ENCODE measurements at regions not wholly inside any gene's neighbourhood (a gene's known extent, or its start where the extent isn't known, plus 50 kb on each side); places are given as distances from the start of the nearest gene placed in this dataset.

GRCh38 chr2:220935789-220936321, 636.2 kb downstream of the EPHA4 start:
- no peaks in the 10 kb centered on the region for H3K27me3 ChIP-seq (ENCODE audit: control insufficient read depth in 2 of 2, insufficient read depth in 2 of 2, low read length in 2 of 2)
- no peaks in the 10 kb centered on the region for H3K9me3 ChIP-seq (ENCODE audit: control insufficient read depth in 2 of 2, low read length in 2 of 2)
- no peak overlapping the region for H3K4me3 ChIP-seq (ENCODE audit: low read length in 2 of 2)
- H3K27ac ChIP-seq (ENCODE audit: low read depth in 2 of 2, low read length in 2 of 2), result no peak overlapping the region
- H3K9ac ChIP-seq (ENCODE audit: low read depth in 1 of 2, low read length in 2 of 2), result no peak overlapping the region
- H3K36me3 ChIP-seq (ENCODE audit: control insufficient read depth in 2 of 2, insufficient read depth in 2 of 2, low read length in 2 of 2), result no peaks in the 10 kb centered on the region
- H3K4me1 ChIP-seq (ENCODE audit: control insufficient read depth in 2 of 2, insufficient read depth in 2 of 2, low read length in 2 of 2), result no peaks in the 10 kb centered on the region

DNA sequence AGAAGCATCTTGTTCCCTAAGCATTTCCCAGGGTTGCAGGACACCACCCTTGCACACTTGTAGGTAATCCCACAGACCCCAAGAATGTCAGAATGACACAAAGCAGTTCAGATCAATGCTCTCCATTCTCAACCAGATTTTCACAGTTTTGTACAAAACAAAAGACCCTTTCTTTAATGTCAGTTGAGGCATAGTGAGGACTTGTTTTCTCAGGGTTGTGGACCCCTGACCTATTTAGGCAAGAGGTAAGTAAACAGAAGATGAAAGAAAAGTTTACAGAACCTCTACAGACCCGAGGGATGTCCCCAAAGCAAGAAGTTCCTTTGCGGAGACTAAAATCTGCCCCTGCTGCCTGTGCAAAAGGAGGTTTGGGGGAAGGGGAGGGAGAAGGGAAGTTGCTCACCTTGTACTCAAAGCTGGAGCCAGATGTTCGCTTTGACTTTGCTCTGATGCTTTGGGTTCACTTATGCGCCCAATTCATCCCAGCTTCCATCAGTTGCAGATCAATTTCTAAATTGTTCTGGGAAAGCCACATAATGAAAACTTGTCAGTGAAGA, 635.4 kb downstream of the EPHA4 start:
- no peaks in the 10 kb centered on the region for H3K9me3 ChIP-seq (ENCODE audit: control insufficient read depth in 2 of 2, low read length in 2 of 2)
- H3K36me3 ChIP-seq (ENCODE audit: control insufficient read depth in 2 of 2, insufficient read depth in 2 of 2, low read length in 2 of 2), result no peaks in the 10 kb centered on the region
- no peak overlapping the region for H3K9ac ChIP-seq (ENCODE audit: low read depth in 1 of 2, low read length in 2 of 2)
- no peaks in the 10 kb centered on the region for H3K27me3 ChIP-seq (ENCODE audit: control insufficient read depth in 2 of 2, insufficient read depth in 2 of 2, low read length in 2 of 2)
- H3K4me1 ChIP-seq (ENCODE audit: control insufficient read depth in 2 of 2, insufficient read depth in 2 of 2, low read length in 2 of 2), result no peaks in the 10 kb centered on the region
- no peak overlapping the region for H3K27ac ChIP-seq (ENCODE audit: low read depth in 2 of 2, low read length in 2 of 2)
- H3K4me3 ChIP-seq (ENCODE audit: low read length in 2 of 2), result no peak overlapping the region

- Histone ChIP-seq H3K36me3 (ENCODE audit: control insufficient read depth in 2 of 2, insufficient read depth in 2 of 2, low read length in 2 of 2) (no peaks in the 10 kb centered on the region), H3K27me3 (ENCODE audit: control insufficient read depth in 2 of 2, insufficient read depth in 2 of 2, low read length in 2 of 2) (no peaks in the 10 kb centered on the region), H3K27ac (ENCODE audit: low read depth in 2 of 2, low read length in 2 of 2) (no peak overlapping the region), H3K4me3 (ENCODE audit: low read length in 2 of 2) (no peak overlapping the region), H3K9me3 (ENCODE audit: control insufficient read depth in 2 of 2, low read length in 2 of 2) (no peaks in the 10 kb centered on the region), H3K4me1 (ENCODE audit: control insufficient read depth in 2 of 2, insufficient read depth in 2 of 2, low read length in 2 of 2) (no peaks in the 10 kb centered on the region), H3K9ac (ENCODE audit: low read depth in 1 of 2, low read length in 2 of 2) (no peak overlapping the region)
These were observed 634.9 kb downstream of the EPHA4 start for GRCh38 chr2:220937245-220937644.

DNA sequence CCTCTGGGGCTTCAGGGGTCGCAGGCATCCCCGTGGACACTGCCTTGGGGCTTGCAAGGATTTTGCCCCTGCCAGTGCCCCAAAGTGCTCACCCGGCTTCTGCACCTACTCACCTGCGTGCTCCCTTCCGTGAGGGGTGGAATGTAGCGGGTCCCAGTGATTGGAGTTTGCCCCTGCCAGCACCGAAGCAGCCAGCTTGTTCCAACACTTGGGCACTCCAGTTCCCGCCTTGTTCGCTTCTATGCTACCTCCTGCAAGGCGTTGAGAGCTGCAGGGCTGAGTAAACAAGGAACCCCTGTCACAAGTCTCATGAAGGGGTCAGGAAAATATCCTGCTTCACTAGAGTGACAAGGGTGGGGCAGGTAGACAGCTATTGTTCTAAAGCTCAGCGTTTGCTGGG, 631.5 kb downstream of the EPHA4 start:
- no peaks in the 10 kb centered on the region for H3K4me1 ChIP-seq (ENCODE audit: control insufficient read depth in 2 of 2, insufficient read depth in 2 of 2, low read length in 2 of 2)
- H3K4me3 ChIP-seq (ENCODE audit: low read length in 2 of 2), result no peak overlapping the region
- no peaks in the 10 kb centered on the region for H3K9me3 ChIP-seq (ENCODE audit: control insufficient read depth in 2 of 2, low read length in 2 of 2)
- H3K27me3 ChIP-seq (ENCODE audit: control insufficient read depth in 2 of 2, insufficient read depth in 2 of 2, low read length in 2 of 2), result no peaks in the 10 kb centered on the region
- H3K9ac ChIP-seq (ENCODE audit: low read depth in 1 of 2, low read length in 2 of 2), result no peak overlapping the region
- no peak overlapping the region for H3K27ac ChIP-seq (ENCODE audit: low read depth in 2 of 2, low read length in 2 of 2)
- H3K36me3 ChIP-seq (ENCODE audit: control insufficient read depth in 2 of 2, insufficient read depth in 2 of 2, low read length in 2 of 2), result no peaks in the 10 kb centered on the region

DNA sequence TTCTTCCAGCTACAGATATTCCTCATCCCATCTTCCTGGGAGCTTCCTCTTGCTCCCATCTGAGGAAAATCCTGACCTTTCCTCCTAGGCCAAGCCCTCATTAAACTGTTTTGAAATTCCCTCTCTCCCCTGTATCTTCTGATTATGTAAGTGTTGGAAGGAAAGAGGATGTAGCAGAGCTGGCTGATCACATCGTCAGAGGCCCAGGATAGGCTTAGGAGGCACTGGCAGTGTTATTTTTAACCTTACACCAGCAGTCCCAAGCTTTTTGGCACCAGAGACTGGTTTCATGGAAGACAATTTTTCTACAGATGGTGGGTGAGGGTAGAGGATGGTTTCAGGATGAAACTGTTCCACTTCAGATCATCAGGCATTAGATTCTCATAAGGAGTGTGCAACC, 630.4 kb downstream of the EPHA4 start:
- Histone ChIP-seq H3K4me1 (ENCODE audit: control insufficient read depth in 2 of 2, insufficient read depth in 2 of 2, low read length in 2 of 2) (no peaks in the 10 kb centered on the region), H3K27ac (ENCODE audit: low read depth in 2 of 2, low read length in 2 of 2) (no peak overlapping the region), H3K36me3 (ENCODE audit: control insufficient read depth in 2 of 2, insufficient read depth in 2 of 2, low read length in 2 of 2) (no peaks in the 10 kb centered on the region), H3K9me3 (ENCODE audit: control insufficient read depth in 2 of 2, low read length in 2 of 2) (no peaks in the 10 kb centered on the region), H3K9ac (ENCODE audit: low read depth in 1 of 2, low read length in 2 of 2) (no peak overlapping the region), H3K27me3 (ENCODE audit: control insufficient read depth in 2 of 2, insufficient read depth in 2 of 2, low read length in 2 of 2) (no peaks in the 10 kb centered on the region), H3K4me3 (ENCODE audit: low read length in 2 of 2) (no peak overlapping the region)

DNA sequence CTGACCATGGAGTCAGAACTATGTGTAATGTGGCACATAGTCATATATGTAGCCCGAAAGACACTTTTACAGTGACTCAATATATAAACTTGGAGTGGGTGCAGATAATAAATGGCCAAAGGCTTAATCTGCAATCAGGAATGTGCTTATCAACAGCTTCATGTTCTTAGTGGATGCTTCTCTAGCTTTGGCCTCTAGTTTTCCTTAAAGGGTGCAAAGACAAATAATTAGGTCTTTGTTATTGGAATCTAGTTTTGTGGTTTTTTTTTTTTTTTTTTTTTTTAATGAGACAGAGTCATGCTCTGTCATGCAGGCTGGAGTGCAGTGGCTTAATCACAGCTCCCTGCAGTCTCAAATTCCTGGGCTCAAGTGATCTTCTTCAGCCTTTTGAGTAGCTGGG, 625.6 kb downstream of the EPHA4 start:
- H3K36me3 ChIP-seq (ENCODE audit: control insufficient read depth in 2 of 2, insufficient read depth in 2 of 2, low read length in 2 of 2), result no peaks in the 10 kb centered on the region
- no peaks in the 10 kb centered on the region for H3K4me1 ChIP-seq (ENCODE audit: control insufficient read depth in 2 of 2, insufficient read depth in 2 of 2, low read length in 2 of 2)
- no peak overlapping the region for H3K27ac ChIP-seq (ENCODE audit: low read depth in 2 of 2, low read length in 2 of 2)
- H3K9me3 ChIP-seq (ENCODE audit: control insufficient read depth in 2 of 2, low read length in 2 of 2), result no peaks in the 10 kb centered on the region
- H3K9ac ChIP-seq (ENCODE audit: low read depth in 1 of 2, low read length in 2 of 2), result no peak overlapping the region
- no peak overlapping the region for H3K4me3 ChIP-seq (ENCODE audit: low read length in 2 of 2)
- H3K27me3 ChIP-seq (ENCODE audit: control insufficient read depth in 2 of 2, insufficient read depth in 2 of 2, low read length in 2 of 2), result no peaks in the 10 kb centered on the region

- H3K36me3 ChIP-seq (ENCODE audit: control insufficient read depth in 2 of 2, insufficient read depth in 2 of 2, low read length in 2 of 2), result no peaks in the 10 kb centered on the region
- no peak overlapping the region for H3K9ac ChIP-seq (ENCODE audit: low read depth in 1 of 2, low read length in 2 of 2)
- H3K9me3 ChIP-seq (ENCODE audit: control insufficient read depth in 2 of 2, low read length in 2 of 2), result no peaks in the 10 kb centered on the region
- no peak overlapping the region for H3K27ac ChIP-seq (ENCODE audit: low read depth in 2 of 2, low read length in 2 of 2)
- H3K4me1 ChIP-seq (ENCODE audit: control insufficient read depth in 2 of 2, insufficient read depth in 2 of 2, low read length in 2 of 2), result no peaks in the 10 kb centered on the region
- H3K4me3 ChIP-seq (ENCODE audit: low read length in 2 of 2), result no peak overlapping the region
- no peaks in the 10 kb centered on the region for H3K27me3 ChIP-seq (ENCODE audit: control insufficient read depth in 2 of 2, insufficient read depth in 2 of 2, low read length in 2 of 2)
These were observed 623.5 kb downstream of the EPHA4 start for GRCh38 chr2:220948579-220948978.

DNA sequence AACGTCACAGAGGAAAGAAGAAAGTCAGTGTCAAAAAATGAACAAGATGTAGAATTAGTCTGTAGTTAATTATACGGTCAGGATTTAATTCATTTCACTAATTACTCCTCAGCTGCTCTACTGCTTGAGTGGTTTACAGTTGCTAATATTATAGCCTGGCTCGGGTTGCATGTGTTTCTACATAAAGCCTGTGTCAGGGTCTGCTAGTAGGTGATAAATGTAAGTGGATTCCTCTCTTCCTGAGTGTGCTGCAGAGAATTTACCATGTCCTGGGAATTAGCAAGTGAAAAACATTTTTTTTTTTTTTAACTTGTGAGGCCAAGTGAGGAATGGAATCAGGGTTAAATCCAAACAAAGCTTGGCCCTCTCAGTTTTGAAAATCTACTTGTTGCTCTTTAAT, 622.6 kb downstream of the EPHA4 start:
- no peak overlapping the region for H3K9ac ChIP-seq (ENCODE audit: low read depth in 1 of 2, low read length in 2 of 2)

DNA sequence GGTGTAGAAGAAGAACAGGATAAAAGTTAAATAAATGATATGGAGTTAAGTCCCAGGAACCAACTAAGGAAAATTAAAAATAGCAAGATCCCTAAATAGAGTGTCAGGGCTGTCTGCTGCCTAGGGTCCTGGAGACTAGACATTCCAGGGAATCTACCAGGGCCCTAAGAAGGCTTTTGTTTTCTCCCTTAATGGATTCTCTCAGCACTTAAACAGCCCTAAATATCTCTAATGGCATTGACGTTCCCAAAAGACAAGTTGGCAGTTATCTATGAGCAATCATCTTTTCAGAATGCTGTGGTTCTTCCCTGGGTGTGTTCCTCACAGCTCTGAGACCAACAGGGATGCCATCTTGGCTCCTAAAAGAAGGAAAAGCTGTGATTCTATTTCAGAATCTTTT, 616.3 kb downstream of the EPHA4 start:
- H3K4me3 ChIP-seq (ENCODE audit: low read length in 2 of 2), result no peak overlapping the region
- no peaks in the 10 kb centered on the region for H3K36me3 ChIP-seq (ENCODE audit: control insufficient read depth in 2 of 2, insufficient read depth in 2 of 2, low read length in 2 of 2)
- no peaks in the 10 kb centered on the region for H3K27me3 ChIP-seq (ENCODE audit: control insufficient read depth in 2 of 2, insufficient read depth in 2 of 2, low read length in 2 of 2)
- H3K27ac ChIP-seq (ENCODE audit: low read depth in 2 of 2, low read length in 2 of 2), result no peak overlapping the region
- H3K9ac ChIP-seq (ENCODE audit: low read depth in 1 of 2, low read length in 2 of 2), result no peak overlapping the region
- no peaks in the 10 kb centered on the region for H3K4me1 ChIP-seq (ENCODE audit: control insufficient read depth in 2 of 2, insufficient read depth in 2 of 2, low read length in 2 of 2)
- no peaks in the 10 kb centered on the region for H3K9me3 ChIP-seq (ENCODE audit: control insufficient read depth in 2 of 2, low read length in 2 of 2)

More for the DNA sequence above, 622.6 kb downstream of the EPHA4 start:
- H3K4me3 ChIP-seq (ENCODE audit: low read length in 2 of 2), result no peak overlapping the region
- H3K27me3 ChIP-seq (ENCODE audit: control insufficient read depth in 2 of 2, insufficient read depth in 2 of 2, low read length in 2 of 2), result no peaks in the 10 kb centered on the region
- H3K4me1 ChIP-seq (ENCODE audit: control insufficient read depth in 2 of 2, insufficient read depth in 2 of 2, low read length in 2 of 2), result no peaks in the 10 kb centered on the region
- H3K9me3 ChIP-seq (ENCODE audit: control insufficient read depth in 2 of 2, low read length in 2 of 2), result no peaks in the 10 kb centered on the region
- no peak overlapping the region for H3K27ac ChIP-seq (ENCODE audit: low read depth in 2 of 2, low read length in 2 of 2)
- no peaks in the 10 kb centered on the region for H3K36me3 ChIP-seq (ENCODE audit: control insufficient read depth in 2 of 2, insufficient read depth in 2 of 2, low read length in 2 of 2)

DNA sequence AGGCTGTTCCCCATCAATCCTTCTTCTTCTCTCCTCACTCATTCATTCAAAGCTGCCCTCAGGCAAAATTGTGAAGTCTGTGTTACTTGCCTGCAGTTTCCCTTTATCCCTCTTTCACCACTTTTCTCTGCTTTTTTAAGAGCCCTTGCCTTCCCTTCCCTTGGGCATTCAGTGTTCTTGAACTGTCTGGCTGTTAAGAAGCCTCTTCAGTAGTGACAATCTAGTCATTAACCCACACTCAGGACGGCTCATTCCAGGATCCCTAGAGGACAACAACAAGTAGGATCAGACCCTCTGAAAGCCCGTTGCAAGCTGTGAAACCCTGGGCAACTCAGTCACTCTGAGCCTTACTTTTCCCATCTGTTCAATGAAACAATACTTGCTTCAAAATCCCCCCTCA, 615.7 kb downstream of the EPHA4 start:
- Histone ChIP-seq H3K4me1 (ENCODE audit: control insufficient read depth in 2 of 2, insufficient read depth in 2 of 2, low read length in 2 of 2) (no peaks in the 10 kb centered on the region), H3K4me3 (ENCODE audit: low read length in 2 of 2) (no peak overlapping the region), H3K9ac (ENCODE audit: low read depth in 1 of 2, low read length in 2 of 2) (no peak overlapping the region), H3K9me3 (ENCODE audit: control insufficient read depth in 2 of 2, low read length in 2 of 2) (no peaks in the 10 kb centered on the region), H3K27me3 (ENCODE audit: control insufficient read depth in 2 of 2, insufficient read depth in 2 of 2, low read length in 2 of 2) (no peaks in the 10 kb centered on the region), H3K36me3 (ENCODE audit: control insufficient read depth in 2 of 2, insufficient read depth in 2 of 2, low read length in 2 of 2) (no peaks in the 10 kb centered on the region), H3K27ac (ENCODE audit: low read depth in 2 of 2, low read length in 2 of 2) (no peak overlapping the region)

DNA sequence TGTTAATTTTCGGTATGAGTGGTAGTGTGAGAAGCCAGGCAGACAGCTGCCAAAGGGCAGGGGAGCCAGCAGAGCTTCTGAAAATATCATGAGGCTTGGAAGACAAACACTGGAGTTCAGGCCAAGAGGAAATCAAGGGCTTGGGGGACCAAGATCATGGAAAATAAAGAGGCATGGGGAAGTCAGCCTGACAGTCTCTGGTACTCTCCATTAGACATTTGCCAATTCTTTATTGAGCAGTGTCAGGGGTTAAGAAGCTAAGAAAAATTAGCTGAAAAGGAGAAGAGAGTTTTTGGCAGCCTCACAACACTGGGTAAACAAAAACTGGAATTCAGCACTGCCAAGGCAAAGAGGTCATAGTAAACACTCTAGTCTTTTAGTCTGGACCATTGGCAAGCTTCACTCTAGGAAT, 612.7 kb downstream of the EPHA4 start:
- H3K9ac ChIP-seq (ENCODE audit: low read depth in 1 of 2, low read length in 2 of 2), result no peak overlapping the region
- no peak overlapping the region for H3K4me3 ChIP-seq (ENCODE audit: low read length in 2 of 2)
- no peak overlapping the region for H3K27ac ChIP-seq (ENCODE audit: low read depth in 2 of 2, low read length in 2 of 2)
- H3K9me3 ChIP-seq (ENCODE audit: control insufficient read depth in 2 of 2, low read length in 2 of 2), result no peaks in the 10 kb centered on the region
- H3K4me1 ChIP-seq (ENCODE audit: control insufficient read depth in 2 of 2, insufficient read depth in 2 of 2, low read length in 2 of 2), result no peaks in the 10 kb centered on the region
- H3K27me3 ChIP-seq (ENCODE audit: control insufficient read depth in 2 of 2, insufficient read depth in 2 of 2, low read length in 2 of 2), result no peaks in the 10 kb centered on the region
- no peaks in the 10 kb centered on the region for H3K36me3 ChIP-seq (ENCODE audit: control insufficient read depth in 2 of 2, insufficient read depth in 2 of 2, low read length in 2 of 2)

Measured in mucosa of rectum (tissue), 2 donors.